Activated naive CD8-positive, alpha-beta T cell treated with anti-CD3 and anti-CD28 coated beads, Interleukin-2, amount 10 ng/mL, durations not matched to agents 7 days and 5 days (primary cell): ENCODE measurements at regions not wholly inside any gene's neighbourhood (a gene's known extent, or its start where the extent isn't known, plus 50 kb on each side); places are given as distances from the start of the nearest gene placed in this dataset.

Experiments
- ATAC-seq: fragments of 150-1000 bp; cut with Tn5 transposase; one replicate; pipeline ENCODE4 v1.10.0; 2021; ENCODE audit warnings: low read depth, moderate library complexity
- POLR2A ChIA-PET: fragments of 350-600 bp; sonication (Branson Sonifier 250); formaldehyde crosslinking; loops from one replicate; lab custom pipeline; 2021; ENCODE audit warnings: antibody characterized with exemption; lab: Charles Lee
- DNase-seq: peaks from one replicate; pipeline ENCODE4 v3.0.0; 2021
- H3K27ac Mint-ChIP-seq: one replicate; pipeline ENCODE4 v1.8.0; 2022; ENCODE audit warnings: mild to moderate bottlenecking, mixed read lengths
- H3K27me3 Mint-ChIP-seq: one replicate; pipeline ENCODE4 v1.8.0; 2022; ENCODE audit warnings: mild to moderate bottlenecking, moderate library complexity, mixed read lengths
- H3K36me3 Mint-ChIP-seq: one replicate; pipeline ENCODE4 v1.8.0; 2021; ENCODE audit warnings: mild to moderate bottlenecking, mixed read lengths
- H3K4me1 Mint-ChIP-seq: one replicate; pipeline ENCODE4 v1.8.0; 2021; ENCODE audit warnings: mixed read lengths
- H3K4me3 Mint-ChIP-seq: one replicate; pipeline ENCODE4 v1.8.0; 2022; ENCODE audit warnings: mild to moderate bottlenecking, moderate library complexity, mixed read lengths
- H3K9me3 Mint-ChIP-seq: one replicate; pipeline ENCODE4 v1.8.0; 2021; ENCODE audit warnings: mixed read lengths

DNA sequence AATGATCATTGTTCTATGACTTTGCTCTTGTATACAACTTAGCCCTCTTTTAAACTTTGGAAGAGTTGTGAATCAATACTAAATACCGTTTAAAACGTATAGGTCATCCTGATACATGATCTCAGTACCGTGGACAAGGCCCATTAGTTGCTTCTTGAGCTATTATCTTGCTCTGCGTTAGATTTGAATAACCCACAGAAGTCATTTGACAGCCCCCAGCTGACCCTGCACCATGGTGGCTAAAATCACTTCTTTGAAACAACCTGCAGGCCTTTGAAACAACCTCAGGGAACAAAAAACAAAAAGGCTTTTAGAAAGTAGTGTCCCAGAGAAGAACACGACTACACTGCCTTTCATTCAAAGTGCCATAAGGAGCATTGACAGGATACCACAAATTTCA lies 473.0 kb upstream of the ADGRL2 start:
- Mint-ChIP-seq H3K9me3 (peaks cover 4% of the 10 kb centered on the region), H3K27me3 (no peaks in the 10 kb centered on the region), H3K36me3 (no peaks in the 10 kb centered on the region), H3K4me1 (no peaks in the 10 kb centered on the region), H3K4me3 (no peak overlapping the region), H3K27ac (no peak overlapping the region)
- DNase-seq = no peak
- no peak for ATAC-seq
- POLR2A ChIA-PET = no interaction called here

DNA sequence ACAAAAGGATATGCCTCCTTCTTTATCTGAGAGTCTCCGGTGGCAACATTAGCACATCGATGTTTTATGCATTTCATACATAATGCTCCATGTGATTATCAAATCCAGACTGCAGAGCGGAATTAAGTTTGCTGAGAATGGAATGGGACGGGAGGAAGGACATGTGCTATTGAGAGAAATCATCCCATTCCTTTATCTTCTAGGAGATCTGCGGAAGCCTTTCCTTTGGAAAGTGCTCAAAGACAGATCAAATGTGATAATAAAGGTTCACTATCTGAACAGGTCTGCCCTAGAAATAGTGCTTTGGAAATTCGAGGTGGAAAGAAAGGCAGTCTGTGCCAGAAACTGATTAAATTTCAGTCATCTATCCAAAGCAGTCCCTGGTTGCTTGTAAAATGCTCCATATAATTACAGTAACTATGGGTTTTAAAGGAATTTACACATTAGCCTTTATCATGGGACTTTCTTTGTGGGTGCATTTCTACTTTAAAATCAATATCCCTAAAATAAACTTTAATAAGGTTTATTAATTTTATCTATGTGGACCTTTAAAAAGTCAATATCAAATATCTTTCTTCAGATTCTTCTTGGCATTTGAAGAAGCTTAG lies 473.5 kb upstream of the ADGRL2 start:
- H3K4me1 Mint-ChIP-seq = no peaks in the 10 kb centered on the region
- H3K27me3 Mint-ChIP-seq = no peaks in the 10 kb centered on the region
- ATAC-seq (no peak), DNase-seq (no peak)
- H3K4me3 Mint-ChIP-seq = no peak overlapping the region
- peaks cover 4% of the 10 kb centered on the region for H3K9me3 Mint-ChIP-seq
- POLR2A ChIA-PET = no interaction called here
- no peaks in the 10 kb centered on the region for H3K36me3 Mint-ChIP-seq
- no peak overlapping the region for H3K27ac Mint-ChIP-seq

DNA sequence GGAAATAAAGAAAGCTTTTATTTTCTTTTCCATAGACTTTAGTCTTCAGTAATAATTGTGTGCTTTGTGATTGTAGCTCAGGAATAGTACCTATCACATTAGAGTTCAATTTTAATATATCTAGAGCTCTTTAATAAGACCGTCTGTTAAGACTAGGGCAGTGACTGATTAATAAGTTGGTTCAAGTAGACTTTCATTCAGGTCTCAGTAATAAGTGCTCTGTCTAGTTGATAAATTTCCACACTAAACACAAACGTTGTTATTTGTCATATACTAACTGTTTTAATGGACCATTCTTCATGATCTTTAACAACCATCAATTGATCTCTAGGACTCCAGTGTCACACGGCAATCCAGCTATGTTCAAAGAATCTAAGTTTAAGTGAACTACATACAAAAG lies 474.5 kb upstream of the ADGRL2 start:
- POLR2A ChIA-PET = no interaction called here
- H3K27ac Mint-ChIP-seq = no peak overlapping the region

DNA sequence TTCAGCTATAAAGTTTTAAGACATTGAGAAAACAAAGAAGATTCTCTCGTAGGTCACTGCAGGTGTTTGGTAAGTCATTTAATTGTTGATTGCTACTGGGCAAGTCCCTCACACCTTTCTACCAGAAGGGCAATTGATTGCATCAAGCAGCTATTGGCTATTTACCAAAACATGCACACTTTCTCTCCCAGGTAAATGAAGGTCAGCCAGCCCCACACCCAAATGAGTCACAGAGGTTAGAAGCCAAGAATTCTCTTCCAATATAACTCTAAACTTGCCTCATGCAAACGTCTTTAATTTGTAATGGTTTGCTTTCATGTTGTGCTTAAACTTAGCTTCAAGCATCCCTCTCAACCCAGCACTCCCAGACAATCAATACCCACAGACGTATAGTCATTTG lies 475.3 kb upstream of the ADGRL2 start:
- Mint-ChIP-seq H3K4me1 (no peaks in the 10 kb centered on the region), H3K27me3 (no peaks in the 10 kb centered on the region), H3K36me3 (no peaks in the 10 kb centered on the region), H3K9me3 (peaks cover 4% of the 10 kb centered on the region), H3K27ac (no peak overlapping the region), H3K4me3 (no peak overlapping the region)
- ATAC-seq = no peak
- DNase-seq = no peak
- POLR2A ChIA-PET = no interaction called here

More for the DNA sequence above, 474.5 kb upstream of the ADGRL2 start:
- H3K36me3 Mint-ChIP-seq = no peaks in the 10 kb centered on the region
- no peaks in the 10 kb centered on the region for H3K27me3 Mint-ChIP-seq
- ATAC-seq (no peak), DNase-seq (no peak)
- no peak overlapping the region for H3K4me3 Mint-ChIP-seq
- peaks cover 4% of the 10 kb centered on the region for H3K9me3 Mint-ChIP-seq
- H3K4me1 Mint-ChIP-seq = no peaks in the 10 kb centered on the region

DNA sequence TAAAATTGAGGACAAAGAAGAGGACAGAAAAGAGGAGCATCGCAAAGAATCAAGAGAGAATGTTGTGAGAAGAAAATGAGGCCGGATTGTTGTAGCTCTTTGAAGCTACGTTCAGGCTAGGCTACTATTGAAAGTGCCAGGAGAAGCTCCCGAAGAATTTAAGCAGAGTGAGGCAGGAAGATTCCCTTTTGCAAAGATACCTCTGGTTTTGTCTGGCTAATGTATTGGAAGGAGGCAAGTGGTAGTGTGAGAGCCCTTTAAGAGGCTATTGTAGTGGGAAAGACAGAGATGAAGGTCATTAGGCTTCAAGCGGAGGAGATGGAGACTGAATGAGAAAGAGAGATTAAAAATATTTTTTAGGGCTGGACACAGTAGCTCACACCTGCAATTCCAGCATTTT lies 476.9 kb upstream of the ADGRL2 start:
- no peak for ATAC-seq
- no peak overlapping the region for H3K27ac Mint-ChIP-seq

DNA sequence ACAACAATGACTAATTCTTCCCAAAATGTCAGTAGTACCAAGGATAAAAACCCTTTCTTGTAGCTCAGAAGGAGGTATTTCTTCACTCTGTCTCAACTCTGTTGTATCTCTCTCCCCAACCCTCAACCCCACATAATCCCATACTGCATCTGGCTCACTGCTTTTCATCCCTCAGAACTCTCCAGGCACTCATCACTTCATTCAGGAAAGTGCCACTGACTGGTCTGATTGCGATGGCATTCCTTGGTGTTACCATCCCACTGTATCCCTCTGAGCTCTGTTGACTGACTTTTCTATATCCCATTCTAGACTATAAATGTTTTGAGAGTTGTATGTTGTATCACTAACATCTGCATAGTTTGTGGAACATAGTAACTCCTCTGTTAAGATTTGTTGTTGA lies 483.5 kb upstream of the ADGRL2 start:
- Mint-ChIP-seq H3K4me1 (no peaks in the 10 kb centered on the region), H3K4me3 (no peak overlapping the region), H3K27me3 (no peaks in the 10 kb centered on the region), H3K27ac (no peak overlapping the region), H3K36me3 (no peaks in the 10 kb centered on the region), H3K9me3 (no peaks in the 10 kb centered on the region)
- ATAC-seq (no peak), DNase-seq (no peak)
- POLR2A ChIA-PET = no interaction called here

More for the DNA sequence above, 476.9 kb upstream of the ADGRL2 start:
- no peak for DNase-seq
- Mint-ChIP-seq H3K9me3 (peaks cover 4% of the 10 kb centered on the region), H3K36me3 (no peaks in the 10 kb centered on the region), H3K27me3 (no peaks in the 10 kb centered on the region), H3K4me3 (no peak overlapping the region), H3K4me1 (no peaks in the 10 kb centered on the region)
- POLR2A ChIA-PET = no interaction called here

DNA sequence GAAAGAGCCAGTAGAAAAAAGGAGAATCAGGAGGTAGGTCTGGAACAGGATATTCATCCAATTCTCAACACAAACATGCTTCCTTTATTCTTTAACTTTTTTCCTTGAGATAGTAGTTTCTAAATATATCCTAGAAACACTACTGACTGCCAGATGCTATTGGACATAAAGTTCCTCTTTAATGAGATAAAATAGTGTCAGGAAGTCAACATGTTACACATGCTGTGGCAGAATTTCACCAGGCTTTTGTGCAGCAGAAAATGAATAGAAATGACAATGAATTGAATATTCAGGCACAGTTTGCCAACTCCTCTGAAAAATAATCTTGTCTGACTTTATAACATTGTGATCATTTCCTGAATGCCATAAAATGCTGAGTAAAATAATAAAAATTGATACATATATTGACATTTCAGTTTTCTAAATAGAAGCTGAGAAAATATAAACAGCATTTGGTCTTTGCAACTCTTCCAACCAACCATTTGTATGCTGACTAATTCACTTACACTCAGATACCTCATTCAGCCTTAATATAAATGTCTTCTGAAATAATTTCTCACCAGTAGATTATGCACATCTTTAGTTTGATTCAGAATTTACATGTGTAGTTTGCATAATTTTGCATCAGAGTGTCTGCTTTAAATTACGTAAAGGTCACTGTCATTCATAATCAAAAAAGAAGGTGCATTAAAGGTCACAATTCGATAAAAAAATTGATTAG lies 486.1 kb upstream of the ADGRL2 start:
- Mint-ChIP-seq H3K36me3 (no peaks in the 10 kb centered on the region), H3K4me1 (no peaks in the 10 kb centered on the region), H3K9me3 (no peaks in the 10 kb centered on the region), H3K4me3 (no peak overlapping the region), H3K27ac (no peak overlapping the region), H3K27me3 (no peaks in the 10 kb centered on the region)
- ATAC-seq (no peak), DNase-seq (no peak)
- POLR2A ChIA-PET = no interaction called here

DNA sequence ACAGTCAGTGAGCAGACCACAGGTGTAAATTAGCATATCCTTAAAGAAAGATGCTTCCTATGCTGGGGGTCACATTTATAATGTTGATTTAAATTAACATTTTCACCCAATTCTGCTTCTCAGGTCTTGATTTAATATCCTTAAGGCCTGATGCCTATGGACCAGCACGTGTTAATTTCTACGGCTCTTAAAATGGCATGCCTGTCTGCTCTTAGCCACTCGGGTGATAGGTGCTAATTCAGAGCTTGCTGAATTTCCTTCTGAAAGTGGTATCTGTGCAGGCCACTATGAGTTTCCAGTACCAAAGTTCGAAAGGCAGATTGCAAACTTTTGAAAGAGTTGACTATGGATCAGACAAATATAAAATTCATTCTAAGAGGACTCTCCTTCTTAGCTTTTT lies 487.4 kb upstream of the ADGRL2 start:
- Mint-ChIP-seq H3K4me3 (no peak overlapping the region), H3K9me3 (no peaks in the 10 kb centered on the region), H3K27ac (no peak overlapping the region), H3K36me3 (no peaks in the 10 kb centered on the region), H3K4me1 (no peaks in the 10 kb centered on the region), H3K27me3 (no peaks in the 10 kb centered on the region)
- no peak for DNase-seq
- no peak for ATAC-seq
- POLR2A ChIA-PET = no interaction called here

DNA sequence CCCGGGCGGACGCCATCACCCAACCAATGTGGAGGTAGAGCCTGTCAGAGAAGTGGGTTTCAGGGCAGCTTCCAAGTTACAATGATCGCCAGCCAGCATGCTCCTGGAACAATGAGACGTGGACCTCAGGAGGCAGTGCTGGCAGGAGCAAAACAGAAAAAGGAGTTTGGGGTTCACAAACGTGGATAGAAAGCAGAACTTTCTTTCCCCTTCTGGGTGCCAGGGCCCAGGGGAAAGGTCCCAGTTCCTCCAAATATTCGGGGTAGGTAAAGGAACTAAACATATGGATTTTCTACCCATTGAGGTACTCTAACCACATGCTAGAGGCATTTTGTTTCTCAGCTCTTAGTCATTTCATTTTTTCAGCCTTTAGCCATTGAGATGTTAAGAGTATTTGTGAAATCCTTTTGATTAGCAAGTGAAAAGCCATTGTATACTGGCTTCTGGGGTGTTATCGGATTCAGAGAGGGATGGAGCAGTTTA lies 488.4 kb upstream of the ADGRL2 start:
- ATAC-seq (no peak), DNase-seq (no peak)
- Mint-ChIP-seq H3K27me3 (no peaks in the 10 kb centered on the region), H3K4me1 (no peaks in the 10 kb centered on the region), H3K27ac (no peak overlapping the region), H3K36me3 (no peaks in the 10 kb centered on the region), H3K9me3 (no peaks in the 10 kb centered on the region), H3K4me3 (no peak overlapping the region)
- POLR2A ChIA-PET = no interaction called here

DNA sequence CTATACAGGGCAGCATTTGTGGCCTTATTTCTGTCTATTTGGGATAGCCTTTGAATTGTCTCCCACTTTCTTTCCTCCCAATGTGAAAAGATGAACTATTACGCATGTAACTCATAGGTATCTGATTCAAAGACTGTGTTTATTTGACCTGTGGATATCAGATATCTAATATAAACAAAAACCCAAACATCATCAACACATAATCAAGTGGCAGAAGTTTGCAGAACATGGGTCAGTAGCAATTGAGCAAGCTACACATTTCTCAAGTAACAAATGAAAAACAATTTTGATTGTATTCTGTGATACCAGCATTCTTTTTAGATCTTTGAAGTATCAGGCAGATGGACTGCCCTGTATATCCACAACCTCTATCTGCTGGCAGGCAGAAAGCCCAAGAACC lies 490.5 kb upstream of the ADGRL2 start:
- Mint-ChIP-seq H3K4me1 (no peaks in the 10 kb centered on the region), H3K27ac (no peak overlapping the region), H3K27me3 (no peaks in the 10 kb centered on the region), H3K4me3 (no peak overlapping the region), H3K36me3 (no peaks in the 10 kb centered on the region), H3K9me3 (no peaks in the 10 kb centered on the region)
- POLR2A ChIA-PET = no interaction called here
- DNase-seq (no peak), ATAC-seq (no peak)

DNA sequence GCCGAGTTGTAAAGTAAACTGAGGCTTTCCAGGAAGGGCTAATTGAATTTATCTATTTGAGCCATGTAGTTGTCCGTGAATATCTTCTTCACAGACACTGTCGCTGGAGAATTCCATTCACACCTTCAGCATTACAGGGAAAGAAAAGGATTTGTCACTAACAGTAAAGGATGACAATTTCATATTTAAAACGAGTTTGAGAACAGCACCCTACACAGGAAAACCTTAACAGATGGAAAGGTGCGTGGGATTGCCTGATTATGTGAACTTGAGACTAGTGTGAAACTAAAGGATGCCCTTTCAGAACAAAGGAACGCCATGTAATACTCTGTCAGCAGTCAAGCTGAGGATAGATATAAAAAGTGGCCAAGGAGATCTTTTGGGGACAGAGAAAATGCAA lies 492.5 kb upstream of the ADGRL2 start:
- ATAC-seq (no peak), DNase-seq (no peak)
- Mint-ChIP-seq H3K4me1 (no peaks in the 10 kb centered on the region), H3K27ac (no peak overlapping the region), H3K4me3 (no peak overlapping the region), H3K9me3 (no peaks in the 10 kb centered on the region), H3K36me3 (no peaks in the 10 kb centered on the region), H3K27me3 (no peaks in the 10 kb centered on the region)
- POLR2A ChIA-PET = no interaction called here

DNA sequence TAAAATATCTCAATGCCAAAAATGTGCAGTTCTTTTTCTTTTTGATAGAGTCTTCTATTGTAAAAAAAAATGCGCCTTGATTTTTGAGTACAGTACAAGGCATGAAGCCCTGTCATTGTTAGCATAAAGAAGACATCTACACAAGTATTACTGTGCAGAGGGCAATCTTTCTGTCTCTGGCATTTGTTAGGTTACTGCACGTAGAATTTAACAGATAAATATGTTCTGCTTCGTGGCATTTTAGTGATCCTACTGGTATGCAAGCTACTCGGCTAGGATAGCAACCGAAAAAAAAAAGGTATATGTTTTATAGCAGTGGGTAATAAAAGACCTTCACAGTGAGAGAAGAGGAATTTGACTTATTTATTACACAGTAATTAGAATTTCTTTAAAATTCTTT lies 492.9 kb upstream of the ADGRL2 start:
- POLR2A ChIA-PET = no interaction called here
- Mint-ChIP-seq H3K27ac (no peak overlapping the region), H3K4me3 (no peak overlapping the region), H3K36me3 (no peaks in the 10 kb centered on the region), H3K27me3 (no peaks in the 10 kb centered on the region), H3K4me1 (no peaks in the 10 kb centered on the region), H3K9me3 (no peaks in the 10 kb centered on the region)
- no peak for DNase-seq
- no peak for ATAC-seq

DNA sequence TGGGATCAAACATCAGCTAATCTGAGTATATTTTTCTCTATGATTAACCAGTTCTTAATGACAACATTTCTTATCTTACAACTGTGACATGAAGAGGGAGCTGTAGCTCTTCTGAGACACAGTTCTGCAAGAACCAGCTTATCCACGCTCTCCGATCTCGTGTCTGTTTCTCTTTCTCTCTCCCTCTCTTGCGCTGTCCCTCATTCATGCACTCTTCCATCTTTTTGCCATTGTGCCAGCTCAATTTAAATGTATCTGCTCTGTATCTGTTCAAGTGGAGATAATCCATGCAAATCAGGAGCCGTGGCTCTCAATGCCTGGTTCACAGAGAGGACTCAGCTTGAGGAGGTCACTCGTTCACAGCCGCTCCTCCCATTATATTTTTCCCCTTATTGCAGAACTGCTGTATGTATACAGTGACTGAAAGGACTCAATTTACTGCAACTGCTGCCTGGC lies 494.7 kb upstream of the ADGRL2 start:
- H3K27me3 Mint-ChIP-seq = no peaks in the 10 kb centered on the region
- H3K4me3 Mint-ChIP-seq = no peak overlapping the region
- no peak overlapping the region for H3K27ac Mint-ChIP-seq
- no peaks in the 10 kb centered on the region for H3K36me3 Mint-ChIP-seq
- POLR2A ChIA-PET = no interaction called here
- H3K9me3 Mint-ChIP-seq = no peaks in the 10 kb centered on the region
- ATAC-seq = no peak
- DNase-seq = no peak
- no peaks in the 10 kb centered on the region for H3K4me1 Mint-ChIP-seq

DNA sequence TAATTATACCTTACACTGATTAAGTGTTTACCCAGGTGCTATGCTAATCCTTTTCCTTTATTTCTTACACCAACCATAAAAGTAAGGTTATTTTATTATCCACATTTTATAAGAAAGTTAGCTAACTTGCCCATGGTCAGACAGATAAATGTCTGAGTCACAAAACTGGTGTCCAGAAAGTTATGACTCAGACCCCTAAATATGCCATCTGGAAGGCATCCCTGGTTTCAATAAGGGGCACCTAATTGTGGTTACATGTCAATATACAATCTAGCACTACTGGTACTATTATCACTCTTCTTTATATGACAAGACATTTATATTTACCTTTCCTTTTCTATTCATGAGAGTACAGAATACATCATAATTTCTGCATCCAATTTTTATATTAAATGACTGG lies 496.5 kb upstream of the ADGRL2 start:
- Mint-ChIP-seq H3K4me1 (no peaks in the 10 kb centered on the region), H3K4me3 (no peak overlapping the region), H3K36me3 (no peaks in the 10 kb centered on the region), H3K9me3 (no peaks in the 10 kb centered on the region), H3K27me3 (no peaks in the 10 kb centered on the region), H3K27ac (no peak overlapping the region)
- no peak for DNase-seq
- ATAC-seq = no peak
- POLR2A ChIA-PET = no interaction called here
